DOHH2 (cell line): ENCODE measurements at regions not wholly inside any gene's neighbourhood (a gene's known extent, or its start where the extent isn't known, plus 50 kb on each side); places are given as distances from the start of the nearest gene placed in this dataset.

ENCODE experiments used
- H3F3A ChIP-seq: fragments of 200-600 bp; sonication (generic), shearing (Covaris generic); 2 replicates; pipeline ENCODE4 v1.6.0; 2016; ENCODE audit warnings: antibody characterized with exemption, mild to moderate bottlenecking; ENCODE audit not compliant: control insufficient read depth, insufficient read depth
- H3K27ac ChIP-seq: fragments of 200-600 bp; sonication (generic); 2 replicates; pipeline ENCODE4 v1.5.1; 2014; ENCODE audit warnings: low read depth, mild to moderate bottlenecking, low read length, moderate library complexity
- H3K27me3 ChIP-seq: fragments of 200-600 bp; sonication (generic); 2 replicates; pipeline ENCODE4 v1.6.1; 2014; ENCODE audit warnings: mild to moderate bottlenecking, low read length, mixed read lengths; ENCODE audit not compliant: control insufficient read depth
- H3K36me3 ChIP-seq: fragments of 200-600 bp; sonication (generic); 2 replicates; pipeline ENCODE4 v1.6.1; 2014; ENCODE audit warnings: mild to moderate bottlenecking, low read length, moderate library complexity, mixed read lengths; ENCODE audit not compliant: control insufficient read depth
- H3K4me1 ChIP-seq: fragments of 200-600 bp; sonication (generic); 2 replicates; pipeline ENCODE4 v1.6.1; 2014; ENCODE audit warnings: mild to moderate bottlenecking, low read length, mixed read lengths; ENCODE audit not compliant: control insufficient read depth
- H3K4me2 ChIP-seq: fragments of 200-600 bp; sonication (generic); 2 replicates; pipeline ENCODE4 v1.6.0; 2014; ENCODE audit warnings: mild to moderate bottlenecking, low read length, moderate library complexity
- H3K4me3 ChIP-seq: fragments of 200-600 bp; sonication (generic); 2 replicates; pipeline ENCODE4 v1.5.1; 2014; ENCODE audit warnings: mild to moderate bottlenecking, low read length, mixed read lengths
- H3K79me2 ChIP-seq: fragments of 200-600 bp; sonication (generic); 2 replicates; pipeline ENCODE4 v1.6.1; 2014; ENCODE audit warnings: mild to moderate bottlenecking, low read length, mixed read lengths; ENCODE audit not compliant: control insufficient read depth
- H3K9me2 ChIP-seq: fragments of 200-600 bp; sonication (generic); replicated peaks from 2 replicates; pipeline ENCODE4 v1.6.1; 2014; ENCODE audit warnings: mild to moderate bottlenecking, low read length, mixed read lengths; ENCODE audit not compliant: control insufficient read depth
- H3K9me3 ChIP-seq: fragments of 200-600 bp; sonication (generic); 2 replicates; pipeline ENCODE4 v1.6.1; 2014; ENCODE audit warnings: antibody characterized with exemption, low read length, mixed read lengths; ENCODE audit not compliant: control insufficient read depth, insufficient read depth
- H4K20me1 ChIP-seq: fragments of 200-600 bp; sonication (generic); 2 replicates; pipeline ENCODE4 v1.6.0; 2014; ENCODE audit warnings: low read depth, mild to moderate bottlenecking, antibody characterized with exemption, low read length, moderate library complexity; ENCODE audit not compliant: control insufficient read depth, insufficient read depth
- CTCF ChIP-seq: fragments of 200-600 bp; sonication (generic); IDR thresholded peaks from one replicate; pipeline ENCODE4 v1.5.1; 2014; ENCODE audit warnings: antibody characterized with exemption, mild to moderate bottlenecking, low read depth, low read length; ENCODE audit not compliant: poor library complexity, severe bottlenecking
- EZH2phosphoT487 ChIP-seq: fragments of 200-600 bp; sonication (generic); IDR thresholded peaks from 2 replicates; pipeline ENCODE4 v1.6.1; 2017; ENCODE audit warnings: borderline replicate concordance, mild to moderate bottlenecking, antibody characterized with exemption, low read length, moderate library complexity, mixed read lengths

- Histone ChIP-seq H3K9me3 (no peaks in the 10 kb centered on the region; the same call in 1 of the 2 replicates), H3K27me3 (no peaks in the 10 kb centered on the region)
- TF ChIP-seq EZH2phosphoT487 = no peak
- no peak for TF ChIP-seq CTCF
These were observed 493.8 kb downstream of the VRK1 start for GRCh38 chr14:97290977-97291376.

GRCh38 chr14:97293659-97294058, 496.5 kb downstream of the VRK1 start:
- Histone ChIP-seq H3K27me3 (no peaks in the 10 kb centered on the region), H3K9me2 (no peaks in the 10 kb centered on the region), H3K4me2 (no peak overlapping the region), H3K79me2 (no peaks in the 10 kb centered on the region), H3K27ac (no peak overlapping the region), H3F3A (no peaks in the 10 kb centered on the region), H3K4me3 (no peak overlapping the region), H3K4me1 (no peaks in the 10 kb centered on the region), H3K36me3 (no peaks in the 10 kb centered on the region), H4K20me1 (no peaks in the 10 kb centered on the region), H3K9me3 (no peaks in the 10 kb centered on the region)
- no peak for TF ChIP-seq EZH2phosphoT487
- no peak for TF ChIP-seq CTCF

More at GRCh38 chr14:97290977-97291376, 493.8 kb downstream of the VRK1 start:
- Histone ChIP-seq H3K9me2 (no peaks in the 10 kb centered on the region), H3K4me2 (no peak overlapping the region), H3K79me2 (no peaks in the 10 kb centered on the region), H4K20me1 (no peaks in the 10 kb centered on the region), H3F3A (no peaks in the 10 kb centered on the region), H3K4me1 (no peaks in the 10 kb centered on the region), H3K36me3 (no peaks in the 10 kb centered on the region), H3K27ac (no peak overlapping the region), H3K4me3 (no peak overlapping the region)

DNA sequence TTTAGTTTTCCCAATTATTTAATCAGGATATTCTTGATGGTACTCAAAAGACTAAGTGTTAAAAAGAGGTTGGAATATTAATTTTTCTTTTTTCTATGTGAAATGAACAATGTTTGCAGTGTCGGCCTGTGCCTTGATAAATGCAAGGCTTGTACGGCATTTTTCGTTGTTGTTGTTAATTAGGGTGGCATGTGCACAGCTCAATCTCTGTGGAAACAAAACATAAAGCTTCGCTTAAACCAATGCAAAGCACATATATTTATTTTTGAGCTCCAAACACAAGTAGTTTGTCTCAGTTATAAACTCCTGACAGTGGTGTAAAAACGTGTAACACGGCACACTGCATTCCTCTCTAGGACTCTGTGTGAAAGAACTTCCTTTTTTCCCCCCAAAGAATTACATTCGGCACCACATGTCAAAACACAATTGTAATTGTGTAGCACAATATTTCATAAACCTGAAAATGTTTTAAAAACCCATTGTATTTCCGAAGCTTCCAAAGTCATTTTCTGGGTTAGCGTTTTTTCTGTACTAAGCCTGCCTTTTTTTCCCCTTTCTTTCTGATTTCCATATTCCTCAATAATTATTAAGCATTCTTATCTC, 498.0 kb downstream of the VRK1 start:
- TF ChIP-seq EZH2phosphoT487 (no peak), CTCF (no peak)
- Histone ChIP-seq H3K36me3 (no peaks in the 10 kb centered on the region), H3K4me2 (no peak overlapping the region), H3F3A (no peaks in the 10 kb centered on the region), H3K27ac (no peak overlapping the region), H3K4me3 (no peak overlapping the region), H4K20me1 (no peaks in the 10 kb centered on the region), H3K9me3 (no peaks in the 10 kb centered on the region), H3K9me2 (no peaks in the 10 kb centered on the region), H3K79me2 (no peaks in the 10 kb centered on the region), H3K4me1 (no peaks in the 10 kb centered on the region), H3K27me3 (no peaks in the 10 kb centered on the region)
